ENCODE measurements at regions not wholly inside any gene's neighbourhood (a gene's known extent, or its start where the extent isn't known, plus 50 kb on each side); places are given as distances from the start of the nearest gene placed in this dataset.
"Not testable (repeated sequence)": the region's sequence is repeated elsewhere in the genome, so short reads cannot be mapped to it uniquely, and the experiment has no call there.

- no peak for DNase-seq (ENCODE audit: low read depth, low spot score)
Measured at GRCh38 chr5:124894541-124894940, 148.1 kb upstream of the ZNF608 start.

GRCh38 chr5:124895236-124895635, 148.8 kb upstream of the ZNF608 start:
- DNase-seq (ENCODE audit: low read depth, low spot score), result peak; percentile 44

DNA sequence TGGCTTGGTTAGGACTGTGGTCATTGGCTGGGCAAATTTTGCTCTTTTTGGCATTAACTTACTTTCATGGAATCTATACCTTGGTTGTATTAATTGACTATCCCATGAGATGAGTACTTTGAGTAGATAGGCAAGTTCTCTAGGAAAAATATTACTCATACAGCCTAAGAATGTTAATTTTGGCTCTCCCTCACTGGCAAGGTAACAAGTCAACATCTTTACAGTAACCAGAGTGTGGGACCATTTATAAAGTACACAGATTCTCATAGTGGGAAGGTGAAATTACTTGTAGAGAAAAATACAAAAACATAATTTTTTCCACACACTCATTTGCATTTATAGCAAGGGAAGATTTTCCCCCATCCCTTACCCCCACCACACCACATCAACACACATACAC, 154.6 kb upstream of the ZNF608 start:
- peak; percentile 49 for DNase-seq (ENCODE audit: low read depth, low spot score)

DNA sequence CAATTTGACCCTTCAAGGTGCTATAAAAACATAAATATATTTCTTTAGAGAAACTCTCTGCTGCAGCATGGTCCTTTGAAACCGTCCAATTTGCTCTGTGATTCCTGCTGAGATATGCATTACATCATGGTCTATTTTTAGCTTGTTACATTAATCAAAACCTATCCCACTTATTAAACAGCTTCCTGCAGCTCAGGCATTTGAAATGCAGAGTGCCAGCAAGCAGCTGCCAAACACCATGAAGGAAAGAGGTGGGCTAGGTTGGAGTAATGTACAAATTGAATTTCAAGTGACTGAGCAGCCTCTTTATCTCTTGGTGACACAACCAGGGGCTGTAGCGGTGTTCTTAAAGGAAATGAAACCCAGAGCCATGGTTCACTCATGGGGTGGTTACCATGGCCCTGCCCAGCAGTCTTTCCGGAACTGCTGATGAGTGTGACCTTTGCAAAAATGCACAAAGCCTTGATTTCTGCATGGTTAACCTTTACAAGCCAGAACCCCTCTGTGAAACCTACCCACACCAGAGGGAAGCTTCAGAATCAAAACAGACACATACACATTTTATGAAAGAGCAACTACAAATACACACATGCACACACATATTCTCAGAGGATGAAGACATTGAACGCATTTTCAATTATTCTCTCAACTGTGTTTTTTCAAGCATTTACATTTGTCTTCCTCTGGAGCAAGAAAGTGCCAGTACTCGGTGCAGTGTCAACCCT, 155.8 kb upstream of the ZNF608 start:
- DNase-seq (ENCODE audit: low read depth, low spot score), result peak; percentile 75

DNA sequence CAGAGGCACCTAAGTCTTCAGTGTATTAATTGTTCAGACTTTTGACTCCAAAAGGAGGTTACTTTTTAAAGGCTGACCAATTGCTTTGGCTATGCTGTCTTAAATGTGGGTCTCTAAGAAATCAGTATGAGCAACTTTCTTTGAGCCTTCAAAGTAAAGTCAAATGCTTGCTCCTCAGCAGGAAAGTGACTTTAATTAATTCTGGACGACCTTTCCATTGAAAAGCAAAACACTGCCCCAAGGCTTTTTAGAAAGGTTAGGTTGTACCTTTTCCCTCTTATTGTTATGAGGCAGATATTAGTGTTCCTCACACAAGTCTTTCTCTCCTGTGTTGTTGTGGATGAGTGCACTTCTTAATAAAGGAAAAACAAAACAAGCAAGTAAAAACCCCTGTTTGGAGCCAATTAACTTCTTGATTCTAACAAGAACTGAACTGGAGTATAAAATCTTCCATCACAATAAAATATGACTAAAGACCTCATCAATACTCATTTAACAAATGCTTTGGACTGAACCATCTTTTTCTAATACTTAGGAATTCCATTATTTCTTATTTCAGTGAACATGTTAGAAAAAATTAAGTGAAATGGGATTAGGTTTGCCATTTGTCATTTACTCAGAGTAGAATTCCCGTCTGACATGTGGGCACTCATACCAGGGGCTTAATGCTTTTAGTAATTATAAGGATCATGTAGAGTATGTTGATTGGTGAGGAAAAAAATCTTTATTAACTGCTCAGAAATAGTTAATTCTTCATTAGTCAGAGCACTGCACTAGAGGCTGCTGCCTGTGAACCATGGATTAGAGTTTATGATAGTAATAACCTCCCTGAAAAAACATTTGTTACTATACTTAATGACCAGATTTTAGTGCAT, 159.1 kb upstream of the ZNF608 start:
- no peak for DNase-seq (ENCODE audit: low read depth, low spot score)

- peak; percentile 91 for DNase-seq (ENCODE audit: low read depth, low spot score)
Measured at GRCh38 chr5:124906339-124907097, 160.1 kb upstream of the ZNF608 start.

- DNase-seq (ENCODE audit: low read depth, low spot score), result no peak
Measured at GRCh38 chr5:124907098-124907644, 160.7 kb upstream of the ZNF608 start.

DNA sequence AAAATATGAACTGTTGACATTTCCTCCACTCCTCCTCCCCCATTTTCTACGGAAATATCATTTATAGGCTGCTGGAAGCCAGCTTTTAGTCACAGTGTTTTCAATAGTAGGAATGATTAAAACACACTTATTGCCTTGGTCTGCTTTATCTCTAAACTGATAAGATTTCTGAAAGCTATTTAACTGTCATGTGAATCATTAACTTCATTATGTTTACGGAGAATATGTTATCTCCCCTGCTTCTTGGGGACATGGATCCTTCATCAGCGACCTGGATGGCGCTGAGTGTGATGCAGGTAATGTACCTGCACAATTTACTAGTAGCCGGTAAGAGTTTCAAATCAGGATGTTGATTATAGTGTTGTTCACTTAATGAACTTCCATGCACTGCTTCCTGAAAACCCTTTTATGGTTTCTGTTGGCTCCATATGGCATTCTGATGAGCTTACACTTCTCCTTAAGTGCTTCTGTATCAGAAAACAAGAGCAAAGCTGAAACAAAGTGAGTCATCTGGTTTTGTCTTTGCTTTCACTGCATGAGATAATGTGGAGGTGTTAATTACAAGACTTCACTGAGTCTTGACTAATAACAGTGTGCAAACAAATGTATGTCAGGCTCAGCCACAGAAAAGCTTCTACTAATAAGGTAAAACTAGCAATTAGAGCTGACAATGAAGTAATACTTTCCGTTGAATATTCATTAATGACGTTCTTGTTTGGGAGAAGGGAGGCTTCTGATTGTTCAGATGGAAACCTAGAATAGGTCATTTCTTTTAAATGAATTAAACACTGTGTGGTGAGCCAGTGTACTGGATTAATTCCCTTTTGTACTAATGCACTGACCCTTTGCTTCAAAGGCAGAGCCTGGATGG, 162.4 kb upstream of the ZNF608 start:
- peak; percentile 61 for DNase-seq (ENCODE audit: low read depth, low spot score)

- no peak for DNase-seq (ENCODE audit: low read depth, low spot score)
Measured at GRCh38 chr5:124909734-124910133, 163.3 kb upstream of the ZNF608 start.

GRCh38 chr5:124910354-124911016, 164.0 kb upstream of the ZNF608 start:
- DNase-seq (ENCODE audit: low read depth, low spot score), result no peak

DNA sequence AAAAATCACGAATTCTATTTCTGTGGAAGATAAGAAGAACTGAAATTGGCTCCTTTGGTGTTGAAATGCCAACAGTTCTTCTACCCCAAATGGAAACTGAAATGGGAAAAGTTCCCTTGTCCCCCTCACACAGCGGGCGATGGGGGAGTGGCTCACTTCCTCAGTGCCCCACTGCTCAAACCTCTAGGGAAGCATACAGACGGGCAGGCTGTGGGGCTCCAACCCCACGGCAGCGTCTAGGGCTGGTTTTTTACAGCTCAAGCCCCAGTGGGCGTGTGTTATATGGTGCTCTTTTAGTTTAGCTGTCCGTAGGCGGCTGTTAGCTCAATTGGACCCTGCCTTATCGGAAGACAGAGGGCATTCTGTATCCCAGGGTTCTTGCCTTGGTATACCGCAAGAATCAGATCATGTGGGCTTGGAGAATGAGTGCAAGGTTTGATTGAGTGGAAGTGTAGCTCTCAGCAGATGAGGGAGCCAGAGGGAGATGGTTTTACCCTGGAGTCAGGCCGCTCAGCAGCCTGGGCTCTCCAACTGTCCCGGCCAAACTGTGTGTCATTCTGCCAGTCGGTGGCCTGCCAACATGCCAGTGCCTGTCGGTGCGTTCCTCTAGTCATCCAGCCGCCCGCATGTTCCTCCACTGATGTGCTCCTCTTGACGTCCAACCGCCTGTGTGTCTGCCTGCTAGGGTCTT, 166.3 kb upstream of the ZNF608 start:
- no peak for DNase-seq (ENCODE audit: low read depth, low spot score)

DNA sequence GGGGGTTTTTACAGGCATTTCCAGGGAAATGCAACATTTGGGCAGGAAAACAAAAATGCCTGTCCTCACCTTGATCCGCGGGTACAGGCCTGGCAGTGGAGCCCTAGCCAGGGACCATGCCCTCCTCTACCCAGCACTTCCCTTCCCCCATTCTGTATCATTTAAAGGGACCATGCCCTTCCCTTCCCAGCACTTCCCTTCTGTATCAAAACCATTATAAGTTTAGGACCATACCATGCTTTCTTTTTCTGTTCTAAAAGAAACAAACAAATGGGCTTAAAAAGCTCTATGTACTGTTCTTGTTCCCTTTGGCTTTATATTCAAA, 166.9 kb upstream of the ZNF608 start:
- no peak for DNase-seq (ENCODE audit: low read depth, low spot score)

GRCh38 chr5:124916313-124916712, 169.9 kb upstream of the ZNF608 start:
- DNase-seq (ENCODE audit: low read depth, low spot score), result not testable (repeated sequence)

GRCh38 chr5:124918618-124919017, 172.2 kb upstream of the ZNF608 start:
- no peak for DNase-seq (ENCODE audit: low read depth, low spot score)

DNA sequence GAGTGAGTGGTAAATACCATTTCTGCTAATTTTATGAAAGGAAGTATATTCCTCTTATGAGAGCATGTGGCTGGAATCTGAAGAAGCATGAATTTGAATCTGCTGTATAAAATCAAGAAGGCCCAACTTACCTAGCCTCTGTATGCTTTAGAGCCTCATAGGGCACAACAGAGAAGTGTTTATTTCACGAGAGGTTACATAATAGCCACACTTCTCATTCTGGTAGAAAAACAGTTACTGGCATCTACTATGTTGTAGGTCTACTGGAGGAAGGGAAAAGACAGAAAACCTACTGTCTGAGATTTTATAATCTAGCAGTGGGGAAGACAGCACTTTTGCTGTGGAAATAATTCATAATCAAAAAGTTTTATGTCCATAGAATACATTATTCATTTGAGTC, 172.6 kb upstream of the ZNF608 start:
- no peak for DNase-seq (ENCODE audit: low read depth, low spot score)

GRCh38 chr5:124919747-124920525, 173.5 kb upstream of the ZNF608 start:
- DNase-seq (ENCODE audit: low read depth, low spot score), result no peak

DNA sequence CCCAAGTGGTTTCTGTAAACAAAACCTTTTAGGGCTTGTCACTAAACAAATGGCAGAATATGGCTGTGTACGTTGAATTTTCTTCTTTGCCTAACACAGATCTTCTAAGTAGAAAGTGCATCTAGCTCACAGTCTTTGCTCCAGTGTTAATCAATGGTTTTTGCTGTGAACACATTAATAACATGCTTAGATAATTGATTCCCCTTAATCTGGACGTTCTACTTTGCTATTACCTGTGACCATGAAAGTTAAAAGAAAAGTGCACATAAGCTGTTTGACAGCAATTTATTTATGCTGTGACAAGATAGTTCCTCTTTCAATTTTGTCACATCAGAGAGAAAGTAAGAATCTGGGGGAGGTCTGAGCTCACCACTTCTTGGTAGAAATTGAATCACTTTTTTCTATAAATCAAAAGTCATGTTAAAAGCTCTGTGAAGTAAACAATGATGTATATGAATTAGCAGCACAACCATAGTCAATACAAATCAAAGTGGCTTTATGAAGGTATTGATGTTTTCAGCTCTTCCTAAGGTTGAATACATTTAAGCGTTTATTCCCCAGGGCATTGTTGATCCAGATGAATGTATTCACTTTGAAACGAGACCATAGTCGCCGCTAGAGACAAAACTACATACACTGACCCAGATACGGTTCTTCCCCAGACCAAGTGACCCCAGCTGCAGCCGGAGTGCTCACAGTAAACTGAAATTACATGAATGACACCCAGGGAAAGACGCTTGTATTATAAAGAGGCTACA, 174.6 kb upstream of the ZNF608 start:
- no peak for DNase-seq (ENCODE audit: low read depth, low spot score)

GRCh38 chr5:124921694-124922093, 175.3 kb upstream of the ZNF608 start:
- no peak for DNase-seq (ENCODE audit: low read depth, low spot score)
